ENCODE measurements at regions not wholly inside any gene's neighbourhood (a gene's known extent, or its start where the extent isn't known, plus 50 kb on each side); places are given as distances from the start of the nearest gene placed in this dataset.

- TF ChIP-seq POLR2A (IDR thresholded peaks at IDR 0.05) (no peak), CTCF (IDR thresholded peaks at IDR 0.05) (no peak)
Observed at GRCh38 chr5:77920359-77921058, 144.4 kb upstream of the TBCA start.

All from testis (tissue), 2 donors.